HEK293 (cell line): ENCODE measurements at regions not wholly inside any gene's neighbourhood (a gene's known extent, or its start where the extent isn't known, plus 50 kb on each side); places are given as distances from the start of the nearest gene placed in this dataset.

ENCODE experiments used
- CTCF ChIA-PET: fragments of 350-600 bp; formaldehyde crosslinking; extraction: SDS; loops from one replicate; lab custom pipeline; 2021; ENCODE audit warnings: antibody characterized with exemption; lab: Yijun Ruan, JAX
- POLR2A ChIA-PET: fragments of 300-600 bp; formaldehyde crosslinking; extraction: SDS; loops from one replicate; lab custom pipeline; 2020; ENCODE audit warnings: antibody characterized with exemption, inconsistent platforms; lab: Yijun Ruan, JAX
- H3K27ac ChIP-seq: fragments of 200-500 bp; sonication (Bioruptor generic); 2 replicates; pipeline ENCODE4 v1.5.1; 2014; ENCODE audit warnings: low read depth, low read length, control low read depth, inconsistent platforms; ENCODE audit errors: extremely low read depth
- H3K36me3 ChIP-seq, 2 experiments: fragments of 200-500 bp in 1 of 2; sonication (Bioruptor generic) in 1 of 2; 1 replicate in 1 of 2; 2 replicates in 1 of 2; pipeline ENCODE4 v1.5.1; 2014 to 2017; ENCODE audit warnings: inconsistent platforms in 2 of 2, low read length in 2 of 2; ENCODE audit not compliant: control insufficient read depth in 2 of 2, insufficient read depth in 1 of 2
- H3K4me1 ChIP-seq: fragments of 200-500 bp; sonication (Bioruptor generic); 2 replicates; pipeline ENCODE4 v1.5.1; 2014; ENCODE audit warnings: mild to moderate bottlenecking, low read length, inconsistent platforms; ENCODE audit not compliant: control insufficient read depth, insufficient read depth
- H3K4me3 ChIP-seq: 2 replicates; pipeline ENCODE4 v1.5.1; 2011; ENCODE audit warnings: low read depth, mild to moderate bottlenecking, control low read depth, low read length, moderate library complexity
- H3K9me3 ChIP-seq: fragments of 200-500 bp; sonication (Bioruptor generic); 2 replicates; pipeline ENCODE4 v1.5.1; 2014; ENCODE audit warnings: low read depth, low read length, inconsistent platforms; ENCODE audit not compliant: control insufficient read depth, insufficient read depth
- INSM2 ChIP-seq: fragments of 450-650 bp; formaldehyde crosslinking; IDR thresholded peaks from 2 replicates; pipeline ENCODE4 v1.5.1; 2016; ENCODE audit warnings: missing biosample characterization, missing genetic modification characterization
- KLF8 ChIP-seq: fragments of 450-650 bp; formaldehyde crosslinking; IDR thresholded peaks from 2 replicates; pipeline ENCODE4 v1.5.1; 2016; ENCODE audit warnings: missing biosample characterization, missing genetic modification characterization
- SCRT1 ChIP-seq: fragments of 450-650 bp; formaldehyde crosslinking; IDR thresholded peaks from 2 replicates; pipeline ENCODE4 v1.5.1; 2016; ENCODE audit warnings: missing biosample characterization, missing genetic modification characterization, borderline replicate concordance
- ZFP37 ChIP-seq: fragments of 450-650 bp; formaldehyde crosslinking; IDR thresholded peaks from 2 replicates; pipeline ENCODE4 v1.5.1; 2016; ENCODE audit warnings: missing biosample characterization, missing genetic modification characterization
- ZFP41 ChIP-seq: fragments of 450-650 bp; formaldehyde crosslinking; IDR thresholded peaks from 2 replicates; pipeline ENCODE4 v1.5.1; 2016; ENCODE audit warnings: missing biosample characterization, missing genetic modification characterization, borderline replicate concordance
- ZFP69B ChIP-seq: fragments of 450-650 bp; formaldehyde crosslinking; IDR thresholded peaks from 2 replicates; pipeline ENCODE4 v1.5.1; 2016; ENCODE audit warnings: missing biosample characterization, missing genetic modification characterization
- ZNF157 ChIP-seq: fragments of 450-650 bp; formaldehyde crosslinking; IDR thresholded peaks from 2 replicates; pipeline ENCODE4 v1.5.1; 2016; ENCODE audit warnings: missing biosample characterization, missing genetic modification characterization
- ZNF23 ChIP-seq: fragments of 450-650 bp; formaldehyde crosslinking; IDR thresholded peaks from 2 replicates; pipeline ENCODE4 v1.5.1; 2016; ENCODE audit warnings: missing biosample characterization, missing genetic modification characterization, borderline replicate concordance
- ZNF292 ChIP-seq: fragments of 450-650 bp; formaldehyde crosslinking; IDR thresholded peaks from 2 replicates; pipeline ENCODE4 v1.5.1; 2016; ENCODE audit warnings: low read depth, missing biosample characterization, missing genetic modification characterization, borderline replicate concordance
- ZNF366 ChIP-seq: fragments of 450-650 bp; formaldehyde crosslinking; conservative IDR thresholded peaks from 2 replicates; pipeline ENCODE4 v1.5.1; 2016; ENCODE audit warnings: missing biosample characterization, missing genetic modification characterization
- ZNF404 ChIP-seq: fragments of 450-650 bp; formaldehyde crosslinking; IDR thresholded peaks from 2 replicates; pipeline ENCODE4 v1.5.1; 2017; ENCODE audit warnings: missing biosample characterization, missing genetic modification characterization
- ZNF660 ChIP-seq: fragments of 450-650 bp; IDR thresholded peaks from 2 replicates; pipeline ENCODE4 v1.5.1; 2018; ENCODE audit warnings: missing biosample characterization, mild to moderate bottlenecking, missing genetic modification characterization
- ZXDB ChIP-seq: fragments of 450-650 bp; formaldehyde crosslinking; IDR thresholded peaks from 2 replicates; pipeline ENCODE4 v1.5.1; 2016; ENCODE audit warnings: missing biosample characterization, missing genetic modification characterization
- TF ChIP-seq, protein P1 (sequence below): fragments of 450-650 bp; formaldehyde crosslinking; IDR thresholded peaks from 2 replicates; pipeline ENCODE4 v1.5.1; 2016; ENCODE audit warnings: missing biosample characterization, missing genetic modification characterization, borderline replicate concordance
- TF ChIP-seq, protein P2 (sequence below): IDR thresholded peaks from 2 replicates; pipeline ENCODE4 v1.6.1; 2011; ENCODE audit warnings: mild to moderate bottlenecking, low read depth, low read length, borderline replicate concordance
- TF ChIP-seq, protein P3 (sequence below): fragments of 450-650 bp; formaldehyde crosslinking; conservative IDR thresholded peaks from 2 replicates; pipeline ENCODE4 v1.5.1; 2016; ENCODE audit warnings: low read depth, missing biosample characterization, missing genetic modification characterization
- TF ChIP-seq, protein P4 (sequence below): fragments of 450-650 bp; formaldehyde crosslinking; IDR thresholded peaks from 2 replicates; pipeline ENCODE4 v1.5.1; 2016; ENCODE audit warnings: missing biosample characterization, missing genetic modification characterization, borderline replicate concordance

DNA sequence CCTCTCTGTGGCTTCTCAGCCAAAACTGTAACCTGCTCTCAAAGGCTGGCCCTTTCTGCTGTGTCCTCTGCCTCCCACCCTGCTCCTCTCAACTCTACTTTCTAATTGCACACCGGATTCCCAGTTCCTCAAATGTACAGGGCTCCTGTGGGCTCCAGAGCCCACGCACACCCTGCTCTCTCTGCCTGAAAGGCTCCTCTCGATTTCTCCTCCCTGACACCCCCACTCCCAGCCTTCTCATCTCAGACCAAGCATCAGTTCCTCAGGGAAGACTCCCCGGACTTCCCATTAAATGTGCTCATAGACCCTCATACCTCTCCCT is 111.7 kb upstream of the STEAP1B start:
- ChIA-PET POLR2A (no interaction called here), CTCF (no interaction called here)
- H3K36me3 ChIP-seq, result no peaks in the 10 kb centered on the region
- H3K4me1 ChIP-seq, result no peaks in the 10 kb centered on the region
- no peak overlapping the region for H3K4me3 ChIP-seq
- no peak for TF ChIP-seq ZFP69B (tag by site-specific recombination)
- TF ChIP-seq, protein P1, sequence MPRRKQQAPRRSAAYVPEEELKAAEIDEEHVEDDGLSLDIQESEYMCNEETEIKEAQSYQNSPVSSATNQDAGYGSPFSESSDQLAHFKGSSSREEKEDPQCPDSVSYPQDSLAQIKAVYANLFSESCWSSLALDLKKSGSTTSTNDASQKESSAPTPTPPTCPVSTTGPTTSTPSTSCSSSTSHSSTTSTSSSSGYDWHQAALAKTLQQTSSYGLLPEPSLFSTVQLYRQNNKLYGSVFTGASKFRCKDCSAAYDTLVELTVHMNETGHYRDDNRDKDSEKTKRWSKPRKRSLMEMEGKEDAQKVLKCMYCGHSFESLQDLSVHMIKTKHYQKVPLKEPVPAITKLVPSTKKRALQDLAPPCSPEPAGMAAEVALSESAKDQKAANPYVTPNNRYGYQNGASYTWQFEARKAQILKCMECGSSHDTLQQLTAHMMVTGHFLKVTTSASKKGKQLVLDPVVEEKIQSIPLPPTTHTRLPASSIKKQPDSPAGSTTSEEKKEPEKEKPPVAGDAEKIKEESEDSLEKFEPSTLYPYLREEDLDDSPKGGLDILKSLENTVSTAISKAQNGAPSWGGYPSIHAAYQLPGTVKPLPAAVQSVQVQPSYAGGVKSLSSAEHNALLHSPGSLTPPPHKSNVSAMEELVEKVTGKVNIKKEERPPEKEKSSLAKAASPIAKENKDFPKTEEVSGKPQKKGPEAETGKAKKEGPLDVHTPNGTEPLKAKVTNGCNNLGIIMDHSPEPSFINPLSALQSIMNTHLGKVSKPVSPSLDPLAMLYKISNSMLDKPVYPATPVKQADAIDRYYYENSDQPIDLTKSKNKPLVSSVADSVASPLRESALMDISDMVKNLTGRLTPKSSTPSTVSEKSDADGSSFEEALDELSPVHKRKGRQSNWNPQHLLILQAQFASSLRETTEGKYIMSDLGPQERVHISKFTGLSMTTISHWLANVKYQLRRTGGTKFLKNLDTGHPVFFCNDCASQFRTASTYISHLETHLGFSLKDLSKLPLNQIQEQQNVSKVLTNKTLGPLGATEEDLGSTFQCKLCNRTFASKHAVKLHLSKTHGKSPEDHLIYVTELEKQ (tag by site-specific recombination), result no peak
- TF ChIP-seq, protein P2, sequence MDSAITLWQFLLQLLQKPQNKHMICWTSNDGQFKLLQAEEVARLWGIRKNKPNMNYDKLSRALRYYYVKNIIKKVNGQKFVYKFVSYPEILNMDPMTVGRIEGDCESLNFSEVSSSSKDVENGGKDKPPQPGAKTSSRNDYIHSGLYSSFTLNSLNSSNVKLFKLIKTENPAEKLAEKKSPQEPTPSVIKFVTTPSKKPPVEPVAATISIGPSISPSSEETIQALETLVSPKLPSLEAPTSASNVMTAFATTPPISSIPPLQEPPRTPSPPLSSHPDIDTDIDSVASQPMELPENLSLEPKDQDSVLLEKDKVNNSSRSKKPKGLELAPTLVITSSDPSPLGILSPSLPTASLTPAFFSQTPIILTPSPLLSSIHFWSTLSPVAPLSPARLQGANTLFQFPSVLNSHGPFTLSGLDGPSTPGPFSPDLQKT, result no peak
- no peak for TF ChIP-seq ZNF292
- no peak for TF ChIP-seq ZFP37 (tag by site-specific recombination)
- no peak for TF ChIP-seq ZNF23 (tag by site-specific recombination)
- TF ChIP-seq INSM2, result no peak
- no peak overlapping the region for H3K27ac ChIP-seq
- H3K9me3 ChIP-seq, result no peaks in the 10 kb centered on the region

GRCh38 chr7:22610951-22611757 is 111.2 kb upstream of the STEAP1B start:
- ChIA-PET POLR2A (no interaction called here), CTCF (interaction anchor here (0.6 kb wide), 1 partner anchor 1468 kb away, joined by 3 read pairs; no protein-coding TSS in a partner anchor)
- TF ChIP-seq ZNF23 (tag by site-specific recombination) (no peak), ZXDB (tag by site-specific recombination) (no peak), ZNF366 (tag by site-specific recombination) (no peak), ZFP41 (tag by site-specific recombination) (no peak), ZNF660 (no peak), SCRT1 (no peak), ZNF404 (tag by site-specific recombination) (no peak), KLF8 (tag by site-specific recombination) (no peak), ZNF157 (tag by site-specific recombination) (no peak)
- TF ChIP-seq, protein P3, sequence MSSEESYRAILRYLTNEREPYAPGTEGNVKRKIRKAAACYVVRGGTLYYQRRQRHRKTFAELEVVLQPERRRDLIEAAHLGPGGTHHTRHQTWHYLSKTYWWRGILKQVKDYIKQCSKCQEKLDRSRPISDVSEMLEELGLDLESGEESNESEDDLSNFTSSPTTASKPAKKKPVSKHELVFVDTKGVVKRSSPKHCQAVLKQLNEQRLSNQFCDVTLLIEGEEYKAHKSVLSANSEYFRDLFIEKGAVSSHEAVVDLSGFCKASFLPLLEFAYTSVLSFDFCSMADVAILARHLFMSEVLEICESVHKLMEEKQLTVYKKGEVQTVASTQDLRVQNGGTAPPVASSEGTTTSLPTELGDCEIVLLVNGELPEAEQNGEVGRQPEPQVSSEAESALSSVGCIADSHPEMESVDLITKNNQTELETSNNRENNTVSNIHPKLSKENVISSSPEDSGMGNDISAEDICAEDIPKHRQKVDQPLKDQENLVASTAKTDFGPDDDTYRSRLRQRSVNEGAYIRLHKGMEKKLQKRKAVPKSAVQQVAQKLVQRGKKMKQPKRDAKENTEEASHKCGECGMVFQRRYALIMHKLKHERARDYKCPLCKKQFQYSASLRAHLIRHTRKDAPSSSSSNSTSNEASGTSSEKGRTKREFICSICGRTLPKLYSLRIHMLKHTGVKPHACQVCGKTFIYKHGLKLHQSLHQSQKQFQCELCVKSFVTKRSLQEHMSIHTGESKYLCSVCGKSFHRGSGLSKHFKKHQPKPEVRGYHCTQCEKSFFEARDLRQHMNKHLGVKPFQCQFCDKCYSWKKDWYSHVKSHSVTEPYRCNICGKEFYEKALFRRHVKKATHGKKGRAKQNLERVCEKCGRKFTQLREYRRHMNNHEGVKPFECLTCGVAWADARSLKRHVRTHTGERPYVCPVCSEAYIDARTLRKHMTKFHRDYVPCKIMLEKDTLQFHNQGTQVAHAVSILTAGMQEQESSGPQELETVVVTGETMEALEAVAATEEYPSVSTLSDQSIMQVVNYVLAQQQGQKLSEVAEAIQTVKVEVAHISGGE (tag by site-specific recombination), result no peak
- TF ChIP-seq, protein P4, sequence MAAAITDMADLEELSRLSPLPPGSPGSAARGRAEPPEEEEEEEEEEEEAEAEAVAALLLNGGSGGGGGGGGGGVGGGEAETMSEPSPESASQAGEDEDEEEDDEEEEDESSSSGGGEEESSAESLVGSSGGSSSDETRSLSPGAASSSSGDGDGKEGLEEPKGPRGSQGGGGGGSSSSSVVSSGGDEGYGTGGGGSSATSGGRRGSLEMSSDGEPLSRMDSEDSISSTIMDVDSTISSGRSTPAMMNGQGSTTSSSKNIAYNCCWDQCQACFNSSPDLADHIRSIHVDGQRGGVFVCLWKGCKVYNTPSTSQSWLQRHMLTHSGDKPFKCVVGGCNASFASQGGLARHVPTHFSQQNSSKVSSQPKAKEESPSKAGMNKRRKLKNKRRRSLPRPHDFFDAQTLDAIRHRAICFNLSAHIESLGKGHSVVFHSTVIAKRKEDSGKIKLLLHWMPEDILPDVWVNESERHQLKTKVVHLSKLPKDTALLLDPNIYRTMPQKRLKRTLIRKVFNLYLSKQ (tag by site-specific recombination), result no peak
- Histone ChIP-seq H3K36me3 (no peaks in the 10 kb centered on the region), H3K27ac (no peak overlapping the region), H3K4me1 (no peaks in the 10 kb centered on the region), H3K9me3 (no peaks in the 10 kb centered on the region), H3K4me3 (no peak overlapping the region)
